Activated naive CD4-positive, alpha-beta T cell treated with Interleukin-2 at 50 U/mL for 16 hours (primary cell): ENCODE measurements at regions not wholly inside any gene's neighbourhood (a gene's known extent, or its start where the extent isn't known, plus 50 kb on each side); places are given as distances from the start of the nearest gene placed in this dataset.

Experiments
- DNase-seq: peaks from one replicate; pipeline ENCODE4 v3.0.0-alpha.2; 2020

- no peak for DNase-seq
Observed at GRCh38 chr15:26477044-26477443, 295.8 kb downstream of the GABRB3 start.

- no peak for DNase-seq
Observed at GRCh38 chr15:26475554-26475953, 297.3 kb downstream of the GABRB3 start.

GRCh38 chr15:26472661-26473060 lies 300.2 kb downstream of the GABRB3 start:
- DNase-seq, result no peak

GRCh38 chr15:26461847-26462608 lies 310.8 kb downstream of the GABRB3 start:
- no peak for DNase-seq

GRCh38 chr15:26460165-26460564 lies 312.7 kb downstream of the GABRB3 start:
- no peak for DNase-seq

GRCh38 chr15:26455828-26456227 lies 317.0 kb downstream of the GABRB3 start:
- DNase-seq, result no peak

- no peak for DNase-seq
Observed at GRCh38 chr15:26453914-26454313, 319.0 kb downstream of the GABRB3 start.

GRCh38 chr15:26451995-26452394 lies 320.9 kb downstream of the GABRB3 start:
- DNase-seq, result no peak

- no peak for DNase-seq
Observed at GRCh38 chr15:26449291-26449690, 323.6 kb downstream of the GABRB3 start.

GRCh38 chr15:26443321-26443720 lies 329.5 kb downstream of the GABRB3 start:
- DNase-seq, result no peak

GRCh38 chr15:26442680-26443079 lies 330.2 kb downstream of the GABRB3 start:
- DNase-seq, result no peak

GRCh38 chr15:26439681-26440080 lies 333.2 kb downstream of the GABRB3 start:
- DNase-seq, result no peak

GRCh38 chr15:26438718-26439117 lies 334.1 kb downstream of the GABRB3 start:
- no peak for DNase-seq

- no peak for DNase-seq
Observed at GRCh38 chr15:26438316-26438715, 334.6 kb downstream of the GABRB3 start.

- no peak for DNase-seq
Observed at GRCh38 chr15:26433818-26434217, 339.0 kb downstream of the GABRB3 start.

GRCh38 chr15:26433060-26433459 lies 339.8 kb downstream of the GABRB3 start:
- DNase-seq, result no peak

GRCh38 chr15:26421065-26421464 lies 351.8 kb downstream of the GABRB3 start:
- no peak for DNase-seq

- no peak for DNase-seq
Observed at GRCh38 chr15:26395624-26396023, 377.2 kb downstream of the GABRB3 start.

- no peak for DNase-seq
Observed at GRCh38 chr15:26394801-26395200, 378.1 kb downstream of the GABRB3 start.

GRCh38 chr15:26392956-26393355 lies 379.9 kb downstream of the GABRB3 start:
- DNase-seq, result no peak

GRCh38 chr15:26391567-26392194 lies 381.2 kb downstream of the GABRB3 start:
- DNase-seq, result no peak

- no peak for DNase-seq
Observed at GRCh38 chr15:26382444-26383072, 390.3 kb downstream of the GABRB3 start.

GRCh38 chr15:26378304-26378703 lies 394.6 kb downstream of the GABRB3 start:
- DNase-seq, result no peak

GRCh38 chr15:26376243-26376642 lies 396.6 kb downstream of the GABRB3 start:
- DNase-seq, result no peak
